IMR-90 (cell line): ENCODE measurements at regions not wholly inside any gene's neighbourhood (a gene's known extent, or its start where the extent isn't known, plus 50 kb on each side); places are given as distances from the start of the nearest gene placed in this dataset.

Experiments used
- ATAC-seq: fragments of 200-7000 bp; cut with Tn5 transposase; 2 replicates; pipeline ENCODE4 v1.9.1; 2020; ENCODE audit warnings: low read depth, mild to moderate bottlenecking, moderate library complexity
- BruUV-seq: library from RNA; stranded (reverse); fragments of 400-500 nt; replicated peaks from 2 replicates; lab custom pipeline; 2021; lab: Mats Ljungman, UMichigan
- CTCF ChIA-PET: fragments of 300-600 bp; formaldehyde crosslinking; extraction: SDS; loops from one replicate; lab custom pipeline; 2021; ENCODE audit warnings: antibody characterized with exemption; lab: Yijun Ruan, JAX
- POLR2A ChIA-PET: fragments of 300-600 bp; sonication (Branson Sonifier 250); formaldehyde crosslinking; loops from one replicate; lab custom pipeline; 2022; ENCODE audit warnings: antibody characterized with exemption; ENCODE audit not compliant: unreplicated experiment; lab: Charles Lee
- DNase-seq: peaks from one replicate; pipeline ENCODE4 v3.0.0; 2013
- H2AFZ ChIP-seq: replicated peaks from 2 replicates; pipeline ENCODE3; 2013; ENCODE audit warnings: low read length, mild to moderate bottlenecking; ENCODE audit not compliant: poor library complexity
- H2AK5ac ChIP-seq: 2 replicates; pipeline ENCODE4 v1.6.1; 2013; ENCODE audit warnings: low read depth, low read length, inconsistent platforms
- H2AK9ac ChIP-seq: replicated peaks from 2 replicates; pipeline ENCODE3; 2013; ENCODE audit warnings: mild to moderate bottlenecking, low read depth, low read length, moderate library complexity; ENCODE audit not compliant: poor library complexity
- H2BK120ac ChIP-seq: 2 replicates; pipeline ENCODE4 v1.6.1; 2013; ENCODE audit warnings: low read depth, low read length, inconsistent platforms
- H2BK15ac ChIP-seq: 3 replicates; pipeline ENCODE4 v1.6.1; 2013; ENCODE audit warnings: low read depth, low read length, inconsistent platforms
- H2BK20ac ChIP-seq: 2 replicates; pipeline ENCODE4 v1.6.1; 2013; ENCODE audit warnings: low read depth, mild to moderate bottlenecking, inconsistent platforms, low read length, moderate library complexity
- H2BK5ac ChIP-seq: 2 replicates; pipeline ENCODE4 v1.6.1; 2013; ENCODE audit warnings: mild to moderate bottlenecking, low read depth, low read length, inconsistent platforms; ENCODE audit not compliant: poor library complexity, severe bottlenecking
- H3K14ac ChIP-seq: replicated peaks from 2 replicates; pipeline ENCODE4 v1.6.1; 2013; ENCODE audit warnings: low read depth, low read length, inconsistent platforms
- H3K18ac ChIP-seq: 2 replicates; pipeline ENCODE4 v1.6.1; 2013; ENCODE audit warnings: low read depth, low read length, control low read depth
- H3K23ac ChIP-seq: 2 replicates; pipeline ENCODE4 v1.6.1; 2013; ENCODE audit warnings: low read depth, low read length, inconsistent platforms
- H3K27ac ChIP-seq: 2 replicates; pipeline ENCODE4 v1.5.1; 2013; ENCODE audit warnings: mild to moderate bottlenecking, control low read depth, low read length; ENCODE audit not compliant: insufficient read depth
- H3K27me3 ChIP-seq: 2 replicates; pipeline ENCODE4 v1.6.1; 2013; ENCODE audit warnings: low read length; ENCODE audit not compliant: control insufficient read depth, insufficient read depth
- H3K36me3 ChIP-seq: 2 replicates; pipeline ENCODE4 v1.6.1; 2013; ENCODE audit warnings: low read length, mixed read lengths; ENCODE audit not compliant: control insufficient read depth, insufficient read depth
- H3K4ac ChIP-seq: 2 replicates; pipeline ENCODE4 v1.6.1; 2013; ENCODE audit warnings: low read depth, low read length, inconsistent platforms
- H3K4me1 ChIP-seq: 2 replicates; pipeline ENCODE4 v1.6.1; 2013; ENCODE audit warnings: low read length, mixed read lengths; ENCODE audit not compliant: control insufficient read depth, insufficient read depth
- H3K4me2 ChIP-seq: 2 replicates; pipeline ENCODE4 v1.6.1; 2013; ENCODE audit warnings: low read depth, mild to moderate bottlenecking, control low read depth, low read length, moderate library complexity
- H3K4me3 ChIP-seq: 2 replicates; pipeline ENCODE4 v1.5.1; 2013; ENCODE audit warnings: low read depth, mild to moderate bottlenecking, control low read depth, low read length, moderate library complexity; ENCODE audit not compliant: insufficient read depth
- H3K56ac ChIP-seq: 2 replicates; pipeline ENCODE4 v1.6.1; 2013; ENCODE audit warnings: low read length, inconsistent platforms; ENCODE audit not compliant: insufficient read depth; ENCODE audit errors: extremely low read depth
- H3K79me1 ChIP-seq, 2 experiments: 2 replicates each; pipeline ENCODE4 v1.6.1; 2013; ENCODE audit warnings: low read length in 2 of 2, inconsistent platforms in 1 of 2, low read depth in 1 of 2
- H3K9ac ChIP-seq: 2 replicates; pipeline ENCODE4 v1.6.1; 2013; ENCODE audit warnings: low read depth, low read length, control low read depth
- H3K9me1 ChIP-seq: 2 replicates; pipeline ENCODE4 v1.6.1; 2013; ENCODE audit warnings: low read length, inconsistent platforms; ENCODE audit not compliant: insufficient read depth
- H3K9me3 ChIP-seq: 2 replicates; pipeline ENCODE4 v1.6.1; 2013; ENCODE audit warnings: low read length; ENCODE audit not compliant: control insufficient read depth, insufficient read depth
- H4K20me1 ChIP-seq: 2 replicates; pipeline ENCODE4 v1.6.1; 2013; ENCODE audit warnings: low read length, inconsistent platforms; ENCODE audit not compliant: insufficient read depth
- H4K5ac ChIP-seq: 2 replicates; pipeline ENCODE4 v1.6.1; 2013; ENCODE audit warnings: mild to moderate bottlenecking, low read depth, low read length, control low read depth
- H4K8ac ChIP-seq, 2 experiments: 2 replicates each; pipeline ENCODE4 v1.6.1; 2013; ENCODE audit warnings: low read depth in 2 of 2, low read length in 2 of 2, control low read depth in 1 of 2, inconsistent platforms in 1 of 2
- H4K91ac ChIP-seq: 2 replicates; pipeline ENCODE4 v1.6.1; 2013; ENCODE audit warnings: low read depth, low read length, inconsistent platforms; ENCODE audit not compliant: insufficient read depth
- CEBPB ChIP-seq: IDR thresholded peaks from 2 replicates; pipeline ENCODE4 v1.6.1; 2012; ENCODE audit warnings: low read depth, low read length, improper control_type of control experiment
- CHD1 ChIP-seq: IDR thresholded peaks from 2 replicates; pipeline ENCODE4 v1.6.1; 2012; ENCODE audit warnings: low read depth, low read length, improper control_type of control experiment
- FOS ChIP-seq: fragments of 150-350 bp; IDR thresholded peaks from 2 replicates; pipeline ENCODE4 v1.6.1; 2016; ENCODE audit warnings: low read depth, low read length
- MAFK ChIP-seq: IDR thresholded peaks from 2 replicates; pipeline ENCODE4 v1.6.1; 2012; ENCODE audit warnings: low read depth, low read length, improper control_type of control experiment
- MAZ ChIP-seq: IDR thresholded peaks from 2 replicates; pipeline ENCODE4 v1.6.1; 2012; ENCODE audit warnings: low read depth, mild to moderate bottlenecking, low read length, improper control_type of control experiment, moderate library complexity, borderline replicate concordance
- NFE2L2 ChIP-seq: fragments of 150-350 bp; IDR thresholded peaks from 2 replicates; pipeline ENCODE4 v1.6.1; 2016; ENCODE audit warnings: low read depth, mild to moderate bottlenecking, low read length
- RFX5 ChIP-seq: IDR thresholded peaks from 2 replicates; pipeline ENCODE4 v1.8.0; 2012; ENCODE audit warnings: low read depth, mild to moderate bottlenecking, low read length, moderate library complexity
- WGBS, 2 experiments: methylation state at CpG; one replicate each; pipeline versions ENCODE4 v1.1.5 to v1.1.7; 2013; ENCODE audit warnings: missing lambda C conversion rate in 2 of 2; ENCODE audit not compliant: insufficient read length in 1 of 2; ENCODE audit errors: extremely low coverage in 2 of 2; 5-methylcytosine and 5-hydroxymethylcytosine counted together
- dilution Hi-C: fragments of 300-500 bp; cut with HindIII; formaldehyde crosslinking; loops from one replicate; pipeline ENCODE4 v1.14.3; 2018; ENCODE audit warnings: low sequenced_read_pairs; ENCODE audit not compliant: unreplicated experiment
- in situ Hi-C: fragments of 300-500 bp; cut with MboI; formaldehyde crosslinking; loops from 3 replicates; pipeline ENCODE4 v1.14.3; 2019; ENCODE audit warnings: low sequenced_read_pairs, inconsistent platforms, mixed read lengths
- intact Hi-C: fragments of 100-400 bp; cut with micrococcal nuclease; formaldehyde crosslinking; loops from 2 replicates; pipeline ENCODE4 v1.10.0; 2022
- TF ChIP-seq, protein P1 (sequence below): fragments of 150-350 bp; IDR thresholded peaks from 2 replicates; pipeline ENCODE4 v1.6.1; 2017; ENCODE audit warnings: mild to moderate bottlenecking, antibody characterized with exemption, low read length, low read depth

DNA sequence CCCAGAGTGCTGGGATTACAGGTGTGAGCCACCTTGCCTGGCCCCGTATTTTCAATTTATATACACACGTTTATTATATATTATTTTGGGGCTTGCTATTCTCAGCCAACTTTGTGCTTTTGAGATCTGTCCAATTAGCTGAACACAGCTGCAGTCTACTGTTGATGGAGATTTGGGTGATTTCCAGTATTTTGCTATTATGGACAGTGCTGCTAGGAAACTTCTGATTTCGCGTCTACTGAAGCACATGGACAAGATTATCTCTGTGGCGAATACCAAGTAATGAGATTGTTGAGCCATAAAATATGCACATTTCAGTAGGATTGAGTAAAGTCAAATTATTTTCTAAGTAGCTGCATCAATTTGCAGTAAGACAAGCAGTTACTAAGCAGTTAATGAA is 1731.2 kb upstream of the CDH6 start:
- no peak overlapping the region for H2BK15ac ChIP-seq
- no peak overlapping the region for H3K56ac ChIP-seq
- CTCF ChIA-PET, result no interaction called here
- no peak overlapping the region for H3K23ac ChIP-seq
- POLR2A ChIA-PET, result no interaction called here
- ATAC-seq (no peak), DNase-seq (no peak)
- H3K4me1 ChIP-seq, result no peaks in the 10 kb centered on the region
- no peaks in the 10 kb centered on the region for H3K9me1 ChIP-seq
- TF ChIP-seq, protein P1, sequence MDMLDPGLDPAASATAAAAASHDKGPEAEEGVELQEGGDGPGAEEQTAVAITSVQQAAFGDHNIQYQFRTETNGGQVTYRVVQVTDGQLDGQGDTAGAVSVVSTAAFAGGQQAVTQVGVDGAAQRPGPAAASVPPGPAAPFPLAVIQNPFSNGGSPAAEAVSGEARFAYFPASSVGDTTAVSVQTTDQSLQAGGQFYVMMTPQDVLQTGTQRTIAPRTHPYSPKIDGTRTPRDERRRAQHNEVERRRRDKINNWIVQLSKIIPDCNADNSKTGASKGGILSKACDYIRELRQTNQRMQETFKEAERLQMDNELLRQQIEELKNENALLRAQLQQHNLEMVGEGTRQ, result no peak
- TF ChIP-seq RFX5 (no peak), NFE2L2 (no peak), CEBPB (no peak), FOS (no peak), MAFK (no peak), CHD1 (no peak), MAZ (no peak)
- H2AK9ac ChIP-seq, result no peak overlapping the region
- no peak overlapping the region for H3K18ac ChIP-seq
- H3K79me1 ChIP-seq, result no peaks in the 10 kb centered on the region
- no peak overlapping the region for H4K5ac ChIP-seq
- no peaks in the 10 kb centered on the region for H4K20me1 ChIP-seq
- no peak overlapping the region for H3K14ac ChIP-seq
- no peak overlapping the region for H4K91ac ChIP-seq
- dilution Hi-C loops (no loop called here), intact Hi-C loops (no loop called here), in situ Hi-C loops (no loop called here)
- H2BK5ac ChIP-seq, result no peak overlapping the region
- H3K4me2 ChIP-seq, result no peak overlapping the region
- H2AK5ac ChIP-seq, result no peak overlapping the region
- H4K8ac ChIP-seq, result no peak overlapping the region
- WGBS, 2 experiments, result 70% methylated on average over 3 of the region's 5 CpGs; no CpG with 5 or more reads in 1 of the 2 experiments
- H3K27me3 ChIP-seq, result no peaks in the 10 kb centered on the region
- H3K9ac ChIP-seq, result no peak overlapping the region
- H3K36me3 ChIP-seq, result no peaks in the 10 kb centered on the region
- H2AFZ ChIP-seq, result no peak overlapping the region
- no peak overlapping the region for H3K27ac ChIP-seq
- H2BK120ac ChIP-seq, result no peak overlapping the region
- no peak overlapping the region for H2BK20ac ChIP-seq
- no peak overlapping the region for H3K4ac ChIP-seq
- BruUV-seq, result no TSS peak
- no peak overlapping the region for H3K4me3 ChIP-seq
- peaks cover 2% of the 10 kb centered on the region for H3K9me3 ChIP-seq
